NCI-H2196 treated with DMSO at 0.1 percent for 48 hours (cell line): ENCODE measurements at regions not wholly inside any gene's neighbourhood (a gene's known extent, or its start where the extent isn't known, plus 50 kb on each side); places are given as distances from the start of the nearest gene placed in this dataset.
"Not testable (repeated sequence)": the region's sequence is repeated elsewhere in the genome, so short reads cannot be mapped to it uniquely, and the experiment has no call there.

Experiments used
- DNase-seq: peaks from one replicate; lab custom pipeline; 2025; ENCODE audit not compliant: unreplicated experiment; lab: John Stamatoyannopoulos, UW

DNA sequence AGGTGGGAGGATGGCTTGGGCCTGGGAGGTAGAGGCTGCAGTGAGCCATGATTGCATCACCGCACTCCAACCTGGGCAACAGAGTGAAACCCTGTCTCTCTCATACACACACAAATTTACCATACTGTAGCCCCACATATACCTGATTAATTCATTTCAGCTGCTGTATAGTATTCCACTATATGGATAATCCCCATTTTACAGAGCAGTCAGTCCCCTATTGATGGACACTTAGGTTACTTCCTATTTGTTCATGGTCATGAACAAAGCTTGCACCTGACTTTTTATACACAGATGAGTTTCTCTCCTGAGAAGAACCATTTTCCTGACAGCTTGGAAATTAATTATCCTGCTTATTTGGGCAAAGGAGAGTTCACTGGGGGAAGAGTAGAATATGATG is 59.2 kb downstream of the EMX2 start:
- DNase-seq, result no peak

DNA sequence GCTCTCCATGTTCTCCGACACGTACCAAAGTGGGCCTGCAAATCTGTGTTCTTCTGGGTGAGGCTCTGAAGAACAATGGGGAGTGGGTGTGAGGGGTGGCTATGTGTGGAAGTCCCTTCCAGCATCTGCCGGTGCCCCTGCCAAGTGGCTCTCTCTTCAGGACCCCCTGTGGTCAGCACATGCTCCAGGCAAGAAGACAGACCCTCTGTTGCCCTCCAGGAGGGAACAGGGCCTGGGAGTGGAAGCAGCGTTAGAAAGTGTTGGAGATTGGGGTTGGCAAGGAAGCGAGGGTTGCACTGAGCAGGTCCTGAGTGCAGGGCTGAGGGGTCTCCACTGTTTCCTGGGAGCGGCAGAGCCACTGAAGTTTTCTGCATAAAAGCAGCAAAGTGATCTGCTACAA is 60.5 kb downstream of the EMX2 start:
- DNase-seq, result no peak

GRCh38 chr10:117603726-117604125 is 61.2 kb downstream of the EMX2 start:
- no peak for DNase-seq

- DNase-seq, result peak; percentile 24
Measured at GRCh38 chr10:117609095-117609795, 66.7 kb downstream of the EMX2 start.

DNA sequence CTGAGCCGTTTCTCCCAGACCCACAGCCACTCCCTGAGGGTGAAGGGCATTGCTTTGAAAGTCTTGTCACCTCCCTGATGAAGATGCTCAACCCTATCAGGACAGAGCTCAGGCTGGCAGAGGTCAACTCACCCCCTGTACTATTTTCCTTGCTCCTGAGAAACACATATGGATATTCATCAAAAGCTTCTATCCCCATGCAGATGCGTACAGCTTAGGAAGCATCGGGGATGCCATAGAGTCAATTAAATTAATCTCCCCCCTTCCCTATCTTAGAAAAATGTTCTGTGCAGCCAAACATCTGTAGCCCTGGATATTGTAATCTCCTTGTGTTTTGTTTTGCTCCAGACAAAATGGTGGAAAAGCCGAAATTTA is 67.2 kb downstream of the EMX2 start:
- no peak for DNase-seq

GRCh38 chr10:117610321-117610720 is 67.8 kb downstream of the EMX2 start:
- no peak for DNase-seq

DNA sequence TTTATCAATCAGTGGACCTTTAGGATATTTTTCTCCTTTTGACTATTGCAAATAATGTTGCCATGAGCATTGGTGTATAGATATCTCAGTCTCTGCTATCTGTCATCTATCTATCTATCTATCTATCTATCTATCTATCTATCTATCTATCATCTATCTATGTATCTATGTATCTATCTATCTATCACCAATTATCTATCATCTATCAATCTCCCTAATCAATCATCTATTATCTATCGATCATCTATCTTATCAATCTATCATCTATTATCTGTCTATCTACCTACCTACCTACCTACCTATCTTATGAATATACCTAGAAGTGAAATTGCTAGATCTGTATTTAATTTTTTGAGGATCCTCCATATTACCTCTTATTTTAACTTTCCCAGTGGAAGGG is 69.6 kb downstream of the EMX2 start:
- DNase-seq, result no peak

GRCh38 chr10:117615649-117616048 is 73.1 kb downstream of the EMX2 start:
- DNase-seq, result no peak

GRCh38 chr10:117616179-117616578 is 73.6 kb downstream of the EMX2 start:
- no peak for DNase-seq

DNA sequence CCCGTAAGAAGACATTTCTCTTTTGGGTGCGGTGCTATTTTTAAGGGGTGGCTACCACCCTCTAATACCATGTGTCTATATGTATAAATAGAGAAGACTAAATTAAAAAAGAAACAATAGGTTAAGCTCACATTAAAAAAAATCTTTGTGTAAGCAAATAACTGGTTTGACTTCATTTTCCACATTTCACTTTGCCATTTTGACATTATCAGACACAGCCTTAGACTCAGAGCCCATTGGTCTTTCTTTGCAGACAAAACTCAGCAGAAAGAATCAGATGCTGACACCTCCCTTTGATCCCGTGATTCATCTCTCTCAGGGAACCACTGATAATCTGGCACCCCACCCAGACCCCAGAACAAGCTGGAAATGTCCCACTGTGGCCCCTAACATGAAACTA is 74.5 kb downstream of the EMX2 start:
- DNase-seq, result no peak

DNA sequence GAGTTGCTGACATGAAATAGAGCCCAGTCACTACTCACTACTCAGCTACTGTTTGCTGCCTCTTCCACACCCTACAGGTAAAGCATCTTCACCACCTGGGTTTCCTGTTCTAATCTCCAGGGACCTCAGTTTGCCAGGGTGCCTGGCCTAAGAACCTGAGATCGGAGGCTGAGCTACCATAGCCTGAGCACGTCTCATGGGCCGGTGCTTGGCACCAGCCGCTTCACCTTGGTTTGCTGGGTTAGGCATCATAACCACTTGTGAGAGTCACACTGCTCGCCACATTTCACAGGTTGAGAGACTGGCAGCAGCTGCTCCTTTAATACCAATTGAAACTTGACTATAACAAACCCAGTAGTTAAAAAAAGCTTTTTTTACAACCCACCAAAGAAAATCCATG is 75.1 kb downstream of the EMX2 start:
- DNase-seq, result no peak

DNA sequence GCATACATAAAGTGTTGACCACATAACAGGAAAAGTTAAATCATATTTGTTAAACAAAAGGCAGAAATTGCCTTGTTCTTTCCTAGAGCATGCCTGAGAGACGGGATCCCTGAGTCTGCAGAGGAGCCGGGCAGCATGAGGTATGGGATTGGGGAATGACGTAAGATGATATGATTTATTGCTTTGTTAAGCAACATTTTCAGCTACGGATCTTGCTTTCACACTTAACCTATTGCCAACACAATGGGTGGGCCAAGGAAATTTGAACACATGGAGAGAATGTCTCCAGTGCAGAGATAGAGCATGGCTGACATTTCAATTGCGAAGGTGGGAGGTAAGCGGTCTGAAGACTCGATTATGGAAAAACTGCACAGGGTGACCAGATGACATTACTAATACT is 76.7 kb downstream of the EMX2 start:
- no peak for DNase-seq

GRCh38 chr10:117619707-117620405 is 77.3 kb downstream of the EMX2 start:
- DNase-seq, result no peak

DNA sequence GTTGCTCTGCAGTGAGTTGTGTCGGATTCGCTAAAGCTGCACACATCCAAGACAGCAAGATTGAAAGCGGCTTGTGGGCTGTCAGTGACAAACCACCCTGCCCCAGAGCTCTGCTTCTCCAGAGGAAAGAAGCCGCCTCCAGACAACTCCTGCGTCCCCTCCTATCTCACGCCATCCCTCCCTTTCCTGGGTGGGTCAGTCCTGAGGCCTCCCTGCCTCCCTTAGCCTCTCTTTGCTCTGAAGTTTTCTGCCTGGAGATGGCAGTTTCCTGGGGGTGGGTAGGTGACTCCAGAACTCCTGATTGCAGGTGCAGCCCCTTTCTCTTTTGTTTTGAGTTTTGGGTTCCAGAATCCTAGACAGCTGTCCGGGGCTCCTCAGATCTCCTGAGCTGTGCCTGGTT is 78.7 kb downstream of the EMX2 start:
- no peak for DNase-seq

DNA sequence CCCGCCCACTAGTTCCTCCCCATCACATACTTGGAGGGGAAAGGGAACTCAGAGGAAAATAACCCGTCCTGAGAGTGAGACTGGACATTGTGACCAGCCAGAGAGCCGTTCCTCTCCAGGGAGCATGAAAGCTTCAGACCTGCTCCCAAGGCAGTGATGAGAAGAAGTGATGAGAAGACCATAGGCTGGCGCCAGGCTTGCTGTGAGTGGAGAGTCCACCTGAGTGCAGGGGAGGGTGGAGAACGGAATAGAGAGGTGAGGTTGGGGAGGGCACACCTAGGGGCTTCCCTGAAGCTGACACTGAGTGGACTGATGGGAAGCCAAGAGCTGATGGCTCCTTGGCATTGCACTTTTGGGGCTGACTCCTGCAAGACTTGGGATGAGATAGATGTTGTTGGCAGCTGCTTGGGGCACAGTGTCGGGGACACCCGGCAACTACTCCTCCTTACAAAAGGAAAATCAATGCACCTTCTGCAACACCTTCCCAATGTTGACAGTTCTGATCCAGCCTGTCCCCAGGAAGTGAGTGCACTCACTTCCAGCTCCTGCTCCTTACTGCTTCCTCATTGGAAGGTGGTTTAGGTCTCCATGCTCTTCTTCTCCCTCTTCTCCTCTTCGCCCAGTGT is 79.4 kb downstream of the EMX2 start:
- DNase-seq, result no peak

DNA sequence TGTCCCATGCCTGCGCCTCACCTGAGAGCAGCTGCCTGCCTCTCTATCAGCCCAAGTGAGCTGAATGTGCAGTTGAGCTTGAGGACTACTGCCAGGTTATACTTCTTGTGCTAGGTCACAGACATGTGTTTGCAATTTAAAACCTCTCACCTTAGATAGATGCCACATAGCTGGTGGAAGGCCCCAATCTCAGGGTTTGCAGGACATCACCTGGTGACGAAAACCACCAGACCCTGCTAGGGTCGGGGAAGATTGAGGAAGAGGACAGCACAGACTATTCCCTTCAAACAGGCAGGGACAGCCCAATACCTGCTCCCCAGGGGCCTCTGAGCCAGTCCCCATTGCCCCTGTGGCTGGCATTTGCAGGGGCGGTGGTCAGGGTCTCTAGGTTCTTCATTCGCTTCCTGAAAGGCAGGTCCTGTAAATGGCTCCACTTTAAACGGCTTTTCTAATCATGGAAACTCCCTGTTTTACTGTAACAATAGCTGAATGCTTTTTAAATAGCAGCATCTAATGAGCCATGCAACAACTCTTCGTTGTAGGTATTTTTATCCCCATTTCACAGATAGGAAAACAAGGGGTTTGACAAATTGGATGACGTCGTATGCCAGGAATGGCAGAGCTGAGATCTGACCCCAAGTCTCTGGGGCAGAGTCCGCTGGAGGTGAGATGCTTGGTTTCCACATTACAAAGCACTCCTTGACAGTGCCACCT is 80.1 kb downstream of the EMX2 start:
- no peak for DNase-seq

- DNase-seq, result no peak
Measured at GRCh38 chr10:117626228-117626627, 83.7 kb downstream of the EMX2 start.

- no peak for DNase-seq
Measured at GRCh38 chr10:117627561-117627960, 85.0 kb downstream of the EMX2 start.

- not testable (repeated sequence) for DNase-seq
Measured at GRCh38 chr10:117629717-117630116, 87.2 kb downstream of the EMX2 start.

- no peak for DNase-seq
Measured at GRCh38 chr10:117631276-117632145, 89.0 kb downstream of the EMX2 start.

- DNase-seq, result no peak
Measured at GRCh38 chr10:117632406-117632805, 89.9 kb downstream of the EMX2 start.
